AG09309 (cell line): ENCODE measurements at regions not wholly inside any gene's neighbourhood (a gene's known extent, or its start where the extent isn't known, plus 50 kb on each side); places are given as distances from the start of the nearest gene placed in this dataset.

ENCODE experiments used
- DNase-seq: peaks from one replicate; pipeline ENCODE4 v3.0.0-alpha.2; 2010; ENCODE audit warnings: low read depth
- H3K4me3 ChIP-seq: 2 replicates; pipeline ENCODE4 v1.5.1; 2011; ENCODE audit warnings: mild to moderate bottlenecking, low read depth, low read length, moderate library complexity; ENCODE audit not compliant: control insufficient read depth
- CTCF ChIP-seq: IDR thresholded peaks from 2 replicates; pipeline ENCODE4 v1.5.1; 2011; ENCODE audit warnings: mild to moderate bottlenecking, low read depth, low read length, inconsistent platforms; ENCODE audit not compliant: insufficient read depth, control insufficient read depth; ENCODE audit errors: missing control alignments

- DNase-seq, result no peak
- TF ChIP-seq CTCF, result no peak
- no peak overlapping the region for H3K4me3 ChIP-seq
Measured at GRCh38 chr2:104215269-104216161, 638.4 kb upstream of the POU3F3 start.

GRCh38 chr2:104233591-104233990 is 620.3 kb upstream of the POU3F3 start:
- no peak for TF ChIP-seq CTCF
- no peak for DNase-seq
- H3K4me3 ChIP-seq, result no peak overlapping the region

- no peak for TF ChIP-seq CTCF
Measured at GRCh38 chr2:104236491-104236890, 617.4 kb upstream of the POU3F3 start.

GRCh38 chr2:104240984-104241383 is 612.9 kb upstream of the POU3F3 start:
- no peak for DNase-seq
- TF ChIP-seq CTCF, result no peak
- H3K4me3 ChIP-seq, result no peak overlapping the region

More at GRCh38 chr2:104236491-104236890, 617.4 kb upstream of the POU3F3 start:
- DNase-seq, result no peak
- no peak overlapping the region for H3K4me3 ChIP-seq

- DNase-seq, result no peak
- no peak for TF ChIP-seq CTCF
- H3K4me3 ChIP-seq, result no peak overlapping the region
Measured at GRCh38 chr2:104249629-104250028, 604.3 kb upstream of the POU3F3 start.

- no peak overlapping the region for H3K4me3 ChIP-seq
- no peak for DNase-seq
- TF ChIP-seq CTCF, result no peak
Measured at GRCh38 chr2:104250635-104251034, 603.3 kb upstream of the POU3F3 start.
